Thymus (tissue), 11 donors: ENCODE measurements at regions not wholly inside any gene's neighbourhood (a gene's known extent, or its start where the extent isn't known, plus 50 kb on each side); places are given as distances from the start of the nearest gene placed in this dataset.
"Not testable (repeated sequence)": the region's sequence is repeated elsewhere in the genome, so short reads cannot be mapped to it uniquely, and the experiment has no call there.

Experiments used
- DNase-seq, 9 donors: peaks; one replicate each; pipeline ENCODE4 v3.0.0-alpha.2; 2013; ENCODE audit warnings: low spot score in 9 of 9, low read depth in 6 of 9, missing footprints in 1 of 9
- H3K27ac ChIP-seq, 2 donors: one replicate each; pipeline ENCODE4 v1.5.1; 2013; ENCODE audit warnings: control low read depth in 1 of 2, low read depth in 1 of 2, low read length in 1 of 2, mild to moderate bottlenecking in 1 of 2, moderate library complexity in 1 of 2
- H3K27me3 ChIP-seq, 2 donors: one replicate each; pipeline ENCODE4 v1.5.1; 2013; ENCODE audit warnings: low read length in 1 of 2; ENCODE audit not compliant: control insufficient read depth in 2 of 2, insufficient read depth in 1 of 2
- H3K36me3 ChIP-seq, 2 donors: one replicate each; pipeline ENCODE4 v1.5.1; 2013; ENCODE audit warnings: low read length in 1 of 2, mild to moderate bottlenecking in 1 of 2, moderate library complexity in 1 of 2; ENCODE audit not compliant: control insufficient read depth in 2 of 2, insufficient read depth in 2 of 2
- H3K4me1 ChIP-seq, 2 donors: one replicate each; pipeline ENCODE4 v1.5.1; 2013; ENCODE audit warnings: low read length in 2 of 2; ENCODE audit not compliant: control insufficient read depth in 2 of 2, insufficient read depth in 2 of 2
- H3K4me3 ChIP-seq, 2 donors: one replicate each; pipeline ENCODE4 v1.5.1; 2013; ENCODE audit warnings: low read length in 2 of 2, control low read depth in 1 of 2, mild to moderate bottlenecking in 1 of 2
- H3K9me3 ChIP-seq, 2 donors: one replicate each; pipeline ENCODE4 v1.5.1; 2013; ENCODE audit warnings: low read length in 1 of 2, mild to moderate bottlenecking in 1 of 2; ENCODE audit not compliant: control insufficient read depth in 2 of 2, insufficient read depth in 1 of 2
- WGBS: extraction: QIAGEN DNeasy Blood & Tissue Kit; methylation state at CpG from one replicate; pipeline ENCODE4 v1.1.7; 2013; 5-methylcytosine and 5-hydroxymethylcytosine counted together
- donor health status: healthy.

- peaks cover 0 to 5% of the 10 kb centered on the region in 2 donors for H3K9me3 ChIP-seq
- H3K36me3 ChIP-seq, result no peaks in the 10 kb centered on the region
- DNase-seq, result no peak
- H3K4me3 ChIP-seq, result no peak overlapping the region
- no peaks in the 10 kb centered on the region for H3K27me3 ChIP-seq
- H3K27ac ChIP-seq, result no peak overlapping the region
- peaks cover 36 to 73% of the 10 kb centered on the region in 2 donors for H3K4me1 ChIP-seq
- WGBS, result 81% methylated on average over 8 of the region's 8 CpGs
Measured at GRCh38 chr14:106058342-106058741, 532.0 kb downstream of the TMEM121 start.

- Histone ChIP-seq H3K4me3 (no peak overlapping the region), H3K27ac (no peak overlapping the region), H3K9me3 (peaks cover 0 to 5% of the 10 kb centered on the region in 2 donors), H3K27me3 (no peaks in the 10 kb centered on the region), H3K4me1 (peaks cover 28 to 61% of the 10 kb centered on the region in 2 donors), H3K36me3 (no peaks in the 10 kb centered on the region)
- no peak for DNase-seq
- 95% methylated on average over 3 of the region's 3 CpGs for WGBS
Measured at GRCh38 chr14:106060276-106060975, 534.0 kb downstream of the TMEM121 start.

GRCh38 chr14:106061877-106062500 is 535.6 kb downstream of the TMEM121 start:
- WGBS, result 10% methylated on average over 12 of the region's 12 CpGs
- H3K36me3 ChIP-seq, H3K27me3 ChIP-seq, H3K9me3 ChIP-seq, H3K4me3 ChIP-seq: not testable (repeated sequence)
- H3K4me1 ChIP-seq, result peaks cover 23 to 52% of the 10 kb centered on the region in 2 donors
- H3K27ac ChIP-seq, result peak overlapping the region in 1 of 2 donors; percentile 82
- DNase-seq, result peak; percentile 79 to 96 (median 91)

- no peaks in the 10 kb centered on the region for H3K27me3 ChIP-seq
- H3K36me3 ChIP-seq, result no peaks in the 10 kb centered on the region
- 12% methylated on average over 4 of the region's 4 CpGs for WGBS
- no peak overlapping the region for H3K4me3 ChIP-seq
- H3K4me1 ChIP-seq, result peaks cover 23 to 52% of the 10 kb centered on the region in 2 donors
- peak in 2 of 9 donors; percentile 28 to 64 for DNase-seq
- H3K27ac ChIP-seq, result peak overlapping the region in 1 of 2 donors; percentile 65
- H3K9me3 ChIP-seq, result no peaks in the 10 kb centered on the region
Measured at GRCh38 chr14:106062502-106063272, 536.3 kb downstream of the TMEM121 start.

- Histone ChIP-seq H3K4me1 (peaks cover 2 to 9% of the 10 kb centered on the region in 2 donors), H3K36me3 (no peaks in the 10 kb centered on the region), H3K9me3 (peaks cover 0 to 1% of the 10 kb centered on the region in 2 donors), H3K27me3 (no peaks in the 10 kb centered on the region), H3K27ac (no peak overlapping the region), H3K4me3 (no peak overlapping the region)
- 77% methylated on average over 2 of the region's 2 CpGs for WGBS
- no peak for DNase-seq
Measured at GRCh38 chr14:106067935-106068334, 541.6 kb downstream of the TMEM121 start.

- H3K36me3 ChIP-seq, result no peaks in the 10 kb centered on the region
- no peaks in the 10 kb centered on the region for H3K27me3 ChIP-seq
- WGBS, result 46% methylated on average over 3 of the region's 3 CpGs
- no peak for DNase-seq
- no peaks in the 10 kb centered on the region for H3K4me1 ChIP-seq
- peaks cover 0 to 6% of the 10 kb centered on the region in 2 donors for H3K9me3 ChIP-seq
- H3K4me3 ChIP-seq, result no peak overlapping the region
- H3K27ac ChIP-seq, result no peak overlapping the region
Measured at GRCh38 chr14:106069804-106070625, 543.6 kb downstream of the TMEM121 start.

- no CpG with 5 or more reads among the region's 4 CpGs for WGBS
Measured at GRCh38 chr14:106080922-106081321, 554.5 kb downstream of the TMEM121 start.

GRCh38 chr14:106081721-106082120 is 555.3 kb downstream of the TMEM121 start:
- H3K4me1 ChIP-seq, result peaks cover 0 to 22% of the 10 kb centered on the region in 2 donors
- H3K36me3 ChIP-seq, H3K27me3 ChIP-seq, H3K9me3 ChIP-seq, H3K4me3 ChIP-seq, DNase-seq, H3K27ac ChIP-seq: not testable (repeated sequence)
- WGBS, result 49% methylated on average over 3 of the region's 6 CpGs

More at GRCh38 chr14:106080922-106081321, 554.5 kb downstream of the TMEM121 start:
- Histone ChIP-seq H3K27ac (no peak overlapping the region), H3K36me3 (no peaks in the 10 kb centered on the region), H3K27me3 (no peaks in the 10 kb centered on the region), H3K4me1 (peaks cover 0 to 16% of the 10 kb centered on the region in 2 donors), H3K4me3 (no peak overlapping the region), H3K9me3 (no peaks in the 10 kb centered on the region)
- DNase-seq, result no peak
